Endothelial cell of umbilical vein (primary cell): ENCODE measurements at regions not wholly inside any gene's neighbourhood (a gene's known extent, or its start where the extent isn't known, plus 50 kb on each side); places are given as distances from the start of the nearest gene placed in this dataset.
"Not testable (repeated sequence)": the region's sequence is repeated elsewhere in the genome, so short reads cannot be mapped to it uniquely, and the experiment has no call there.

Source experiments
- BruUV-seq: library from RNA; stranded (reverse); fragments of 400-500 nt; replicated peaks from 2 replicates; lab custom pipeline; 2021; lab: Mats Ljungman, UMichigan
- CTCF ChIA-PET: fragments of 300-600, 350-600 bp; sonication (Branson Sonifier 250); formaldehyde crosslinking; loops from one replicate; lab custom pipeline; 2021; ENCODE audit warnings: antibody characterized with exemption, inconsistent platforms; lab: Charles Lee
- POLR2A ChIA-PET: fragments of 300-600, 350-600 bp; sonication (Branson Sonifier 250); formaldehyde crosslinking; loops from one replicate; lab custom pipeline; 2021; ENCODE audit warnings: antibody characterized with exemption, inconsistent platforms; lab: Charles Lee
- DNase-seq: peaks from one replicate; pipeline ENCODE4 v3.0.0-alpha.2; 2011; ENCODE audit warnings: low read depth, low spot score
- FAIRE-seq: peaks from 2 replicates; lab custom pipeline; 2011; peaks lifted over from hg19 to GRCh38; lab: Jason Lieb, UNC
- H2AFZ ChIP-seq: 2 replicates; pipeline ENCODE4 v1.6.0; 2012; ENCODE audit warnings: low read depth, low read length, control low read depth, inconsistent platforms
- H3K27ac ChIP-seq: 2 replicates; pipeline ENCODE4 v1.5.1; 2011; ENCODE audit warnings: low read depth, mild to moderate bottlenecking, control low read depth, low read length, moderate library complexity; ENCODE audit not compliant: insufficient read depth
- H3K27me3 ChIP-seq, 2 experiments: 2 replicates each; pipeline versions ENCODE4 v1.6.0 to v1.6.1; 2011; ENCODE audit warnings: low read length in 2 of 2, mixed read lengths in 1 of 2; ENCODE audit not compliant: control insufficient read depth in 2 of 2, insufficient read depth in 2 of 2
- H3K36me3 ChIP-seq, 2 experiments: 2 replicates in 1 of 2; 3 replicates in 1 of 2; pipeline ENCODE4 v1.5.1; 2011; ENCODE audit warnings: low read length in 2 of 2, mild to moderate bottlenecking in 1 of 2, moderate library complexity in 1 of 2; ENCODE audit not compliant: control insufficient read depth in 2 of 2, insufficient read depth in 2 of 2; ENCODE audit errors: extremely low read depth in 1 of 2
- H3K4me1 ChIP-seq: 3 replicates; pipeline ENCODE4 v1.5.1; 2011; ENCODE audit warnings: mild to moderate bottlenecking, low read length; ENCODE audit not compliant: control insufficient read depth, insufficient read depth; ENCODE audit errors: extremely low read depth
- H3K4me2 ChIP-seq: 2 replicates; pipeline ENCODE4 v1.6.1; 2011; ENCODE audit warnings: low read length, control low read depth, mixed read lengths; ENCODE audit not compliant: insufficient read depth
- H3K4me3 ChIP-seq, 3 experiments: fragments of 200-600 bp in 1 of 3; sonication (generic), shearing (Covaris generic) in 1 of 3; replicated peaks in 1 of 3; 2 replicates each; pipeline ENCODE4 v1.5.1; 2011 to 2016; ENCODE audit warnings: control low read depth in 3 of 3, low read length in 3 of 3, mild to moderate bottlenecking in 2 of 3, inconsistent platforms in 1 of 3, low read depth in 1 of 3, moderate library complexity in 1 of 3; ENCODE audit not compliant: insufficient read depth in 1 of 3
- H3K79me2 ChIP-seq: 2 replicates; pipeline ENCODE4 v1.6.0; 2012; ENCODE audit warnings: low read length, inconsistent platforms; ENCODE audit not compliant: control insufficient read depth, insufficient read depth
- H3K9ac ChIP-seq: replicated peaks from 2 replicates; pipeline ENCODE3; 2011; ENCODE audit warnings: low read length, control low read depth; ENCODE audit not compliant: insufficient read depth; ENCODE audit errors: extremely low read depth
- H3K9me1 ChIP-seq: replicated peaks from 3 replicates; pipeline ENCODE4 v1.6.0; 2011; ENCODE audit warnings: mild to moderate bottlenecking, low read length; ENCODE audit not compliant: control insufficient read depth, insufficient read depth; ENCODE audit errors: extremely low read depth
- H3K9me3 ChIP-seq: replicated peaks from 2 replicates; pipeline ENCODE4 v1.5.1; 2012; ENCODE audit warnings: low read length, inconsistent platforms; ENCODE audit not compliant: control insufficient read depth, insufficient read depth
- H4K20me1 ChIP-seq: replicated peaks from 2 replicates; pipeline ENCODE3; 2011; ENCODE audit warnings: mild to moderate bottlenecking, low read length; ENCODE audit not compliant: control insufficient read depth, insufficient read depth; ENCODE audit errors: extremely low read depth
- EZH2 ChIP-seq: IDR thresholded peaks from 2 replicates; pipeline ENCODE4 v1.6.1; 2012; ENCODE audit warnings: borderline replicate concordance, low read depth, mild to moderate bottlenecking, moderate library complexity, low read length, inconsistent platforms; ENCODE audit not compliant: severe bottlenecking
- FOS ChIP-seq: IDR thresholded peaks from 2 replicates; pipeline ENCODE4 v1.6.1; 2011; ENCODE audit warnings: mild to moderate bottlenecking, low read length, moderate library complexity, borderline replicate concordance; ENCODE audit not compliant: insufficient read depth
- GATA2 ChIP-seq: IDR thresholded peaks from 2 replicates; pipeline ENCODE4 v1.7.0; 2011; ENCODE audit warnings: low read depth, mild to moderate bottlenecking, moderate library complexity, mixed read lengths, low read length; ENCODE audit not compliant: insufficient read length, insufficient read depth
- JUN ChIP-seq: IDR thresholded peaks from 2 replicates; pipeline ENCODE4 v1.6.1; 2011; ENCODE audit warnings: borderline replicate concordance, low read depth; ENCODE audit not compliant: insufficient read length, insufficient read depth
- MYC ChIP-seq: IDR thresholded peaks from one replicate; pipeline ENCODE4 v1.6.1; 2011; ENCODE audit warnings: mild to moderate bottlenecking, low read depth, low read length
- POLR2A ChIP-seq: IDR thresholded peaks from 2 replicates; pipeline ENCODE4 v1.6.1; 2012; ENCODE audit warnings: low read depth, mild to moderate bottlenecking, control low read depth, low read length
- POLR2AphosphoS5 ChIP-seq: IDR thresholded peaks from 2 replicates; pipeline ENCODE4 v1.6.1; 2012; ENCODE audit warnings: low read depth, mild to moderate bottlenecking, control low read depth, low read length, moderate library complexity; ENCODE audit not compliant: insufficient read depth
- dilution Hi-C: fragments of 300-500 bp; cut with MboI; formaldehyde crosslinking; loops from one replicate; pipeline ENCODE4 v1.15.0; 2019; ENCODE audit warnings: low sequenced_read_pairs; ENCODE audit not compliant: extremely low pct_ligation_motif_present
- intact Hi-C: fragments of 100-400 bp; cut with micrococcal nuclease; formaldehyde crosslinking; loops from one replicate; pipeline ENCODE4 v1.10.0; 2022
- TF ChIP-seq, protein P1 (sequence below): IDR thresholded peaks from 2 replicates; pipeline ENCODE4 v1.6.1; 2011; ENCODE audit not compliant: insufficient read depth, insufficient read length
- TF ChIP-seq, protein P2 (sequence below), 2 donors: IDR thresholded peaks; 1 replicate in 1 of 2; 2 replicates in 1 of 2; pipeline ENCODE4 v1.5.1; 2011; ENCODE audit warnings: low read length in 2 of 2, mild to moderate bottlenecking in 2 of 2, moderate library complexity in 2 of 2, control low read depth in 1 of 2, inconsistent platforms in 1 of 2, low read depth in 1 of 2; ENCODE audit not compliant: insufficient read depth in 1 of 2; ENCODE audit errors: extremely low read depth in 1 of 2

DNA sequence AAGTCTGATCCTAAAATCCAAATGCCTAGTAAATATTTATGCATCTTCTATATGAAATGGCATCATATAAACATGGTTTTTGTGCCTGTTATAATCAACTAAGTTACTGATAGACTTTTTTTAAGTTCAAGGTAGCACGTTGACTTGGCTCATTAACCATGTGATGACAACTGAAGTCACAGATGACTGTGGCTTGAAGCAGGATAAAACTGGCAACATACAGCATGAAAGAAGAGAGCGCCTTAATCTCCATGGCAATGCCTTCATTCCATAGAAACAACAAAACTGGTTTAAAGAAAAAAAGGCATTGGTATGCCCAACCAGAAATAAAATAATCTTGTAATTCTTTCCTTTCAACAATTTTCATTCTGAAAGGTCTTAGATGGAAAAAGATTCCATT is 188.9 kb upstream of the CDK1 start:
- no peak for FAIRE-seq
- no peaks in the 10 kb centered on the region for H3K4me1 ChIP-seq
- H3K9me1 ChIP-seq = no peaks in the 10 kb centered on the region
- no peak overlapping the region for H3K4me3 ChIP-seq
- ChIA-PET POLR2A (no interaction called here), CTCF (no interaction called here)
- no TSS peak for BruUV-seq
- no peak overlapping the region for H2AFZ ChIP-seq
- H3K79me2 ChIP-seq = no peaks in the 10 kb centered on the region
- dilution Hi-C loops (no loop called here), intact Hi-C loops (no loop called here)
- no peak for TF ChIP-seq MYC
- TF ChIP-seq POLR2A = no peak
- no peak overlapping the region for H3K4me2 ChIP-seq
- no peak for DNase-seq
- no peaks in the 10 kb centered on the region for H3K9me3 ChIP-seq
- H4K20me1 ChIP-seq = no peaks in the 10 kb centered on the region
- no peaks in the 10 kb centered on the region for H3K27me3 ChIP-seq
- no peak overlapping the region for H3K27ac ChIP-seq
- no peaks in the 10 kb centered on the region for H3K36me3 ChIP-seq
- H3K9ac ChIP-seq = no peak overlapping the region

DNA sequence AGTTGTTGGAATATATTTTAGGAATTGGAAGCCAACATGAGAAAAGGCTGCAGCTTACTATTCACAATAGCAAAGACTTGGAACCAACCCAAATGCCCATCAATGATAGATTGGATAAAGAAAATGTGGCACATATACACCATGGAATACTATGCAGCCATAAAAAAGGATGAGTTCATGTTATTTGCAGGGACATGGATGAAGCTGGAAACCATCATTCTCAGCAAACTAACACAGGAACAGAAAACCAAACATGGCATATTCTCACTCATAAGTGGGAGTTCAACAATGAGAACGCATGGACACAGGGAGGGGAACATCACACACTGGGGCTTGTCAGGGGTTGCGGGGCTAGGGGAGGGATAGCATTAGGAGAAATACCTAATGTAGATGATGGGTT is 192.1 kb upstream of the ANK3 start:
- H3K4me1 ChIP-seq, H3K9me1 ChIP-seq, intact Hi-C loops, H3K9ac ChIP-seq, dilution Hi-C loops, H2AFZ ChIP-seq, POLR2A ChIA-PET, H3K36me3 ChIP-seq, DNase-seq, H3K27ac ChIP-seq, H3K27me3 ChIP-seq, H4K20me1 ChIP-seq, H3K9me3 ChIP-seq, CTCF ChIA-PET, H3K4me3 ChIP-seq, BruUV-seq, FAIRE-seq, H3K79me2 ChIP-seq, H3K4me2 ChIP-seq: not testable (repeated sequence)

DNA sequence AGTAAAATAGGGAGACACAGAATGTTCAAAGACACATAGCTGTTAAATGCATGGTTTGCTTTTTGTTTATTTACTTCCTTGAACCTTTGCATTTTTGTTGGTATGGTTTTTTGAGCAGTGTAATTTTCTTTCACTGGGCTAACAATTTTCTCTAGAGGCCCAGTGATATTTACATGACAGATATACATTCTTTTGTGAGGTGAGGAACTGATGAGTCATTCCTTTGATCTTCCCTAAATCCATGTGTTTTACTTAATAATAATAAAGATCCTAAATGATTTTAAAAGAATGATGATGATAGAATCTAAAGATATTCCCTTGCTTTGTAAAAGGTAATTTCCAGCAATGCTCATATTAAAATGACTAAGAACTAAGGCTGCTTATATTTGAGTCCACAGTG is 188.5 kb upstream of the ANK3 start:
- ChIA-PET POLR2A (no interaction called here), CTCF (no interaction called here)
- DNase-seq (no peak), FAIRE-seq (no peak)
- Histone ChIP-seq H2AFZ (no peak overlapping the region), H3K9me3 (no peaks in the 10 kb centered on the region), H3K4me1 (no peaks in the 10 kb centered on the region), H4K20me1 (no peaks in the 10 kb centered on the region), H3K4me2 (no peak overlapping the region), H3K9me1 (no peaks in the 10 kb centered on the region), H3K9ac (no peak overlapping the region), H3K36me3 (no peaks in the 10 kb centered on the region), H3K79me2 (no peaks in the 10 kb centered on the region), H3K27me3 (peaks cover 5 to 10% of the 10 kb centered on the region in 2 experiments), H3K27ac (no peak overlapping the region), H3K4me3 (no peak overlapping the region)
- dilution Hi-C loops (no loop called here), intact Hi-C loops (no loop called here)
- TF ChIP-seq POLR2AphosphoS5 = no peak
- TF ChIP-seq POLR2A = no peak
- TF ChIP-seq, protein P1, sequence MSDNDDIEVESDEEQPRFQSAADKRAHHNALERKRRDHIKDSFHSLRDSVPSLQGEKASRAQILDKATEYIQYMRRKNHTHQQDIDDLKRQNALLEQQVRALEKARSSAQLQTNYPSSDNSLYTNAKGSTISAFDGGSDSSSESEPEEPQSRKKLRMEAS = no peak
- TF ChIP-seq, protein P2, sequence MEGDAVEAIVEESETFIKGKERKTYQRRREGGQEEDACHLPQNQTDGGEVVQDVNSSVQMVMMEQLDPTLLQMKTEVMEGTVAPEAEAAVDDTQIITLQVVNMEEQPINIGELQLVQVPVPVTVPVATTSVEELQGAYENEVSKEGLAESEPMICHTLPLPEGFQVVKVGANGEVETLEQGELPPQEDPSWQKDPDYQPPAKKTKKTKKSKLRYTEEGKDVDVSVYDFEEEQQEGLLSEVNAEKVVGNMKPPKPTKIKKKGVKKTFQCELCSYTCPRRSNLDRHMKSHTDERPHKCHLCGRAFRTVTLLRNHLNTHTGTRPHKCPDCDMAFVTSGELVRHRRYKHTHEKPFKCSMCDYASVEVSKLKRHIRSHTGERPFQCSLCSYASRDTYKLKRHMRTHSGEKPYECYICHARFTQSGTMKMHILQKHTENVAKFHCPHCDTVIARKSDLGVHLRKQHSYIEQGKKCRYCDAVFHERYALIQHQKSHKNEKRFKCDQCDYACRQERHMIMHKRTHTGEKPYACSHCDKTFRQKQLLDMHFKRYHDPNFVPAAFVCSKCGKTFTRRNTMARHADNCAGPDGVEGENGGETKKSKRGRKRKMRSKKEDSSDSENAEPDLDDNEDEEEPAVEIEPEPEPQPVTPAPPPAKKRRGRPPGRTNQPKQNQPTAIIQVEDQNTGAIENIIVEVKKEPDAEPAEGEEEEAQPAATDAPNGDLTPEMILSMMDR (IDR thresholded peaks at IDR 0.05; ENCODE audit: extremely low read depth in 1 of 2, insufficient read depth in 1 of 2, low read depth in 1 of 2, low read length in 2 of 2) = no peak
- no peak for TF ChIP-seq FOS
- TF ChIP-seq MYC = no peak
- no peak for TF ChIP-seq JUN
- TF ChIP-seq GATA2 = no peak
- no peak for TF ChIP-seq EZH2
- BruUV-seq = no TSS peak
